AG10803 (cell line): ENCODE measurements at regions not wholly inside any gene's neighbourhood (a gene's known extent, or its start where the extent isn't known, plus 50 kb on each side); places are given as distances from the start of the nearest gene placed in this dataset.

Source experiments
- DNase-seq: peaks from one replicate; pipeline ENCODE4 v3.0.0; 2010; ENCODE audit warnings: low read depth
- H3K4me3 ChIP-seq: 2 replicates; pipeline ENCODE4 v1.5.1; 2011; ENCODE audit warnings: mild to moderate bottlenecking, low read length, control low read depth
- CTCF ChIP-seq: conservative IDR thresholded peaks from 2 replicates; pipeline ENCODE4 v1.5.1; 2011; ENCODE audit warnings: mild to moderate bottlenecking, low read length, control low read depth, inconsistent platforms

- no peak for TF ChIP-seq CTCF
- DNase-seq = no peak
Measured at GRCh38 chr1:2923351-2923750, 97.9 kb upstream of the ACTRT2 start.

GRCh38 chr1:2925291-2925690 lies 96.0 kb upstream of the ACTRT2 start:
- no peak for TF ChIP-seq CTCF
- H3K4me3 ChIP-seq = no peak overlapping the region
- no peak for DNase-seq

More at GRCh38 chr1:2923351-2923750, 97.9 kb upstream of the ACTRT2 start:
- H3K4me3 ChIP-seq = no peak overlapping the region

GRCh38 chr1:2925918-2926317 lies 95.3 kb upstream of the ACTRT2 start:
- no peak overlapping the region for H3K4me3 ChIP-seq
- TF ChIP-seq CTCF = no peak
- DNase-seq = no peak

- no peak for DNase-seq
- H3K4me3 ChIP-seq = no peak overlapping the region
- no peak for TF ChIP-seq CTCF
Measured at GRCh38 chr1:2926447-2927055, 94.7 kb upstream of the ACTRT2 start.

GRCh38 chr1:2927393-2928360 lies 93.6 kb upstream of the ACTRT2 start:
- no peak for DNase-seq
- no peak for TF ChIP-seq CTCF
- no peak overlapping the region for H3K4me3 ChIP-seq

- no peak for TF ChIP-seq CTCF
- no peak for DNase-seq
- no peak overlapping the region for H3K4me3 ChIP-seq
Measured at GRCh38 chr1:2928366-2929325, 92.6 kb upstream of the ACTRT2 start.
